DND-41 (cell line): ENCODE measurements at regions not wholly inside any gene's neighbourhood (a gene's known extent, or its start where the extent isn't known, plus 50 kb on each side); places are given as distances from the start of the nearest gene placed in this dataset.

ENCODE experiments used
- ATAC-seq: fragments of 200-7000 bp; cut with Tn5 transposase; 3 replicates; pipeline ENCODE4 v1.9.1; 2021; ENCODE audit warnings: low read depth; ENCODE audit not compliant: insufficient read depth
- DNase-seq: peaks from one replicate; pipeline ENCODE4 v3.0.0-alpha.2; 2020
- H2AFZ ChIP-seq: 2 replicates; pipeline ENCODE4 v1.6.0; 2012; ENCODE audit warnings: low read depth, low read length
- H3K27ac ChIP-seq: 2 replicates; pipeline ENCODE4 v1.5.1; 2012; ENCODE audit warnings: low read length, inconsistent platforms
- H3K27me3 ChIP-seq: fragments of 200-600 bp; sonication (generic); 2 replicates; pipeline ENCODE4 v1.6.0; 2012; ENCODE audit warnings: low read length, mild to moderate bottlenecking, inconsistent platforms; ENCODE audit not compliant: insufficient read depth, poor library complexity
- H3K36me3 ChIP-seq: 2 replicates; pipeline ENCODE4 v1.5.1; 2012; ENCODE audit warnings: low read length, inconsistent platforms; ENCODE audit not compliant: insufficient read depth
- H3K4me1 ChIP-seq: 2 replicates; pipeline ENCODE4 v1.5.1; 2012; ENCODE audit warnings: mild to moderate bottlenecking, low read length; ENCODE audit not compliant: insufficient read depth
- H3K4me2 ChIP-seq: 2 replicates; pipeline ENCODE4 v1.6.0; 2012; ENCODE audit warnings: mild to moderate bottlenecking, moderate library complexity, low read length, inconsistent platforms; ENCODE audit not compliant: insufficient read depth
- H3K4me3 ChIP-seq, 2 experiments: fragments of 200-600 bp in 1 of 2; shearing (Covaris generic) in 1 of 2; 2 replicates each; pipeline ENCODE4 v1.5.1; 2012 to 2016; ENCODE audit warnings: inconsistent platforms in 2 of 2, low read length in 2 of 2, mild to moderate bottlenecking in 2 of 2, low read depth in 1 of 2, moderate library complexity in 1 of 2
- H3K79me2 ChIP-seq: 2 replicates; pipeline ENCODE4 v1.6.0; 2012; ENCODE audit warnings: low read length, inconsistent platforms; ENCODE audit not compliant: insufficient read depth
- H3K9ac ChIP-seq: 2 replicates; pipeline ENCODE4 v1.6.0; 2012; ENCODE audit warnings: low read depth, mild to moderate bottlenecking, inconsistent platforms, low read length, moderate library complexity
- H3K9me3 ChIP-seq: 2 replicates; pipeline ENCODE4 v1.5.1; 2012; ENCODE audit warnings: low read length, moderate library complexity, mild to moderate bottlenecking, inconsistent platforms; ENCODE audit not compliant: insufficient read depth, severe bottlenecking
- H4K20me1 ChIP-seq: 2 replicates; pipeline ENCODE4 v1.6.0; 2012; ENCODE audit warnings: low read length; ENCODE audit not compliant: insufficient read depth
- EZH2 ChIP-seq: IDR thresholded peaks from 3 replicates; pipeline ENCODE4 v1.6.1; 2012; ENCODE audit warnings: borderline replicate concordance, low read depth, mild to moderate bottlenecking, moderate library complexity, low read length, inconsistent platforms; ENCODE audit not compliant: severe bottlenecking
- TF ChIP-seq, protein P1 (sequence below): IDR thresholded peaks from 2 replicates; pipeline ENCODE4 v1.5.1; 2012; ENCODE audit warnings: borderline replicate concordance, low read length, moderate library complexity, mild to moderate bottlenecking; ENCODE audit not compliant: poor library complexity, severe bottlenecking; ENCODE audit errors: extremely low read depth

DNA sequence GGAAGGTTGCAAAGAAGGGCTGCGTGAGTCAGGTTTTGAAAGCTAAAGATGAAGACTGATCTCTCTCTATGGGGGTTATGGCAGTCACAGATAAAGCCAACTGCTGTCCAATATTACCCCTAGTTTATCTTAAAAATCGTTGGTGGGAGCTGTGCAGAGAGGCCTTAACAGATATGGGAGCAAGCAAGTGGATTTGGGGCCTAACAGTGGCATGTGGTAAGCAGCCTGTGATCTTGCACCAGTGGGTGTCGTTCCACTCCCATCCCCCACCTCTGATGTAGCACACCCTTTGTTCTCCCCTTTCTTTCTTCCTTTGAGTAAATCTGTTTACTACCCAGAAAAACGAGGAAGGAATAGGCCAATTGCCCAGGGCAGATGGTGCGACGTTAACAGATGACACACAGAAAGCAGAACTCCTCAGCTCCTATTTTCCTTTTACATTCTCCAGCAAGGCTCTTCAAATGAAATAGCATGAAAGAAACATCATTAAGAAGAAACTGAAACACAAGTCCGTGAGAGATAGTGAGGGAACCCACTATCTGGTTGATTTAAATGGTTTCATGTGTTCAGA lies 274.1 kb upstream of the CITED2 start:
- H2AFZ ChIP-seq, result no peak overlapping the region
- no peak for DNase-seq

DNA sequence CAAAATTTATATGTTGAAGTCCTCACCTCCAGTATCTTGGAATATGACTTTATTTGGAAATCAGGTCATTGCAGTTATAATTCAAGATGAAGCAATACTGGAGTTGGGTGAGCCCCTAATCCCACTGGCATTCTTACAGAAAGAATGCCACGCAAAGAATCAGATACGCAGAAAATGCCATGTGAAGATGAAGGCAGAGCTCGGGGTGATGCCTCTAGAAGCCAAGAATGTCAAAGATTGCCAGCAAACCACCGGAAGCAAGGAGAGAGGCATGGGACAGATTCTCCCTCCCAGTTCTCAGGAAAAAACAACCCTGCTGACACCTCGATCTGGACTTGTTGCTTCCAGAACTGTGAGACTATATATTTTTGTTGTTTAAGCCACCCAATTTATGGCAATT lies 273.4 kb upstream of the CITED2 start:
- Histone ChIP-seq H3K9me3 (no peaks in the 10 kb centered on the region), H3K79me2 (no peaks in the 10 kb centered on the region), H3K27me3 (no peaks in the 10 kb centered on the region), H3K27ac (no peak overlapping the region), H3K9ac (no peak overlapping the region), H3K4me2 (no peak overlapping the region), H2AFZ (no peak overlapping the region), H3K36me3 (no peaks in the 10 kb centered on the region), H3K4me1 (no peaks in the 10 kb centered on the region), H4K20me1 (no peaks in the 10 kb centered on the region), H3K4me3 (no peak overlapping the region)
- ATAC-seq (no peak), DNase-seq (no peak)
- TF ChIP-seq, protein P1, sequence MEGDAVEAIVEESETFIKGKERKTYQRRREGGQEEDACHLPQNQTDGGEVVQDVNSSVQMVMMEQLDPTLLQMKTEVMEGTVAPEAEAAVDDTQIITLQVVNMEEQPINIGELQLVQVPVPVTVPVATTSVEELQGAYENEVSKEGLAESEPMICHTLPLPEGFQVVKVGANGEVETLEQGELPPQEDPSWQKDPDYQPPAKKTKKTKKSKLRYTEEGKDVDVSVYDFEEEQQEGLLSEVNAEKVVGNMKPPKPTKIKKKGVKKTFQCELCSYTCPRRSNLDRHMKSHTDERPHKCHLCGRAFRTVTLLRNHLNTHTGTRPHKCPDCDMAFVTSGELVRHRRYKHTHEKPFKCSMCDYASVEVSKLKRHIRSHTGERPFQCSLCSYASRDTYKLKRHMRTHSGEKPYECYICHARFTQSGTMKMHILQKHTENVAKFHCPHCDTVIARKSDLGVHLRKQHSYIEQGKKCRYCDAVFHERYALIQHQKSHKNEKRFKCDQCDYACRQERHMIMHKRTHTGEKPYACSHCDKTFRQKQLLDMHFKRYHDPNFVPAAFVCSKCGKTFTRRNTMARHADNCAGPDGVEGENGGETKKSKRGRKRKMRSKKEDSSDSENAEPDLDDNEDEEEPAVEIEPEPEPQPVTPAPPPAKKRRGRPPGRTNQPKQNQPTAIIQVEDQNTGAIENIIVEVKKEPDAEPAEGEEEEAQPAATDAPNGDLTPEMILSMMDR, result no peak
- TF ChIP-seq EZH2, result no peak

More for the DNA sequence above, 274.1 kb upstream of the CITED2 start:
- H3K4me1 ChIP-seq, result no peaks in the 10 kb centered on the region
- no peak overlapping the region for H3K27ac ChIP-seq
- H3K4me3 ChIP-seq, result no peak overlapping the region
- no peak overlapping the region for H3K4me2 ChIP-seq
- no peak for ATAC-seq
- no peaks in the 10 kb centered on the region for H3K79me2 ChIP-seq
- H3K36me3 ChIP-seq, result no peaks in the 10 kb centered on the region
- no peak overlapping the region for H3K9ac ChIP-seq
- no peak for TF ChIP-seq EZH2
- TF ChIP-seq, protein P1, result no peak
- no peaks in the 10 kb centered on the region for H4K20me1 ChIP-seq
- no peaks in the 10 kb centered on the region for H3K27me3 ChIP-seq
- no peaks in the 10 kb centered on the region for H3K9me3 ChIP-seq

DNA sequence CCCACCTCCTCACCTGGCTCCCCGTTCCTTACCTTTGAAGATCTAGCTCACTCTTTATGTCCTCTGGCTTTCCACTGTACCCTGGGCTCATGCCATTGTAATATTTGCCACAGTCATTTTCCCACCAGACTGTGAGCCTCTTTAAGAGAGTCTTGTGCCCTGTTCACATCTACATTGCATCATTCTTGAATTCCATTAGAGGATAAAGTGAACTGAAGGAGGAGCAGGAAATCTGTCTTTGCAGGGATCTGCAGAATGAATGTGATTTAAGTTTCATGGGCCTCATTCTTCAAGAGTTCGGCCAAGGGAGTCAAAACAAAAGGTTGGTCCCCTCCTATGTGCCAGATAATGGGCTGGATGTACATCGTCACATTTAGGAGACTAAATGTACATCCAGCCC lies 272.6 kb upstream of the CITED2 start:
- Histone ChIP-seq H2AFZ (no peak overlapping the region), H3K4me1 (no peaks in the 10 kb centered on the region), H3K27me3 (no peaks in the 10 kb centered on the region), H3K9me3 (no peaks in the 10 kb centered on the region), H3K79me2 (no peaks in the 10 kb centered on the region), H4K20me1 (no peaks in the 10 kb centered on the region), H3K36me3 (no peaks in the 10 kb centered on the region), H3K27ac (no peak overlapping the region), H3K4me2 (no peak overlapping the region), H3K9ac (no peak overlapping the region), H3K4me3 (no peak overlapping the region)
- DNase-seq, result no peak
- no peak for ATAC-seq
- TF ChIP-seq, protein P1, result no peak
- no peak for TF ChIP-seq EZH2
